ENCODE measurements at regions not wholly inside any gene's neighbourhood (a gene's known extent, or its start where the extent isn't known, plus 50 kb on each side); places are given as distances from the start of the nearest gene placed in this dataset.

DNA sequence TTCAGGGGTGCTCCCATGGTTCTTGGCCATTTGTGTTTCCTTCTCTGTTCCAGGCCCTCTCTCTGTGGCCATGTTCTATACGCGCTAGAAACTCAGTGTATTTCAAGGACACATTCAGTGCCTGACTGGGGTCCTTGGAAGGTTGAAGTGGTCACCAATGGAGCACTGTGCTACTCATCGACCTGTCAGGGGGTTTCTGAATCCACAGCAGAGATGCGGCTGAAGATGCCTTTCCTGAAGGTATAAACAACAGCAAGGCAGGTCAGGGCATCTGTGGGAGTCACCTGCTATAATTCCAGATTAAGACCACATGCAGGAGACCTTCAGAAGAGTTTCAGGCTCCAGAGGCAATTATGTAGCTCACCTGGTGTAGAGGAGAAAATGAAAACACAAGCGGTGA is 86.8 kb upstream of the MGMT start:
- no peaks in the 10 kb centered on the region for H3K9me2 ChIP-seq (replicated peaks; ENCODE audit: low read length)
- H4K20me1 ChIP-seq (ENCODE audit: low read length): no peaks in the 10 kb centered on the region
- H3K36me3 ChIP-seq (ENCODE audit: low read depth, low read length): no peaks in the 10 kb centered on the region
- CTCF ChIA-PET: no interaction called here
- TF ChIP-seq EZH2phosphoT487 (IDR thresholded peaks at IDR 0.05; ENCODE audit: borderline replicate concordance, low read length) (no peak), EZH2 (IDR thresholded peaks at IDR 0.05; ENCODE audit: low read length, unreplicated experiment) (no peak)
- TF ChIP-seq, protein P1, sequence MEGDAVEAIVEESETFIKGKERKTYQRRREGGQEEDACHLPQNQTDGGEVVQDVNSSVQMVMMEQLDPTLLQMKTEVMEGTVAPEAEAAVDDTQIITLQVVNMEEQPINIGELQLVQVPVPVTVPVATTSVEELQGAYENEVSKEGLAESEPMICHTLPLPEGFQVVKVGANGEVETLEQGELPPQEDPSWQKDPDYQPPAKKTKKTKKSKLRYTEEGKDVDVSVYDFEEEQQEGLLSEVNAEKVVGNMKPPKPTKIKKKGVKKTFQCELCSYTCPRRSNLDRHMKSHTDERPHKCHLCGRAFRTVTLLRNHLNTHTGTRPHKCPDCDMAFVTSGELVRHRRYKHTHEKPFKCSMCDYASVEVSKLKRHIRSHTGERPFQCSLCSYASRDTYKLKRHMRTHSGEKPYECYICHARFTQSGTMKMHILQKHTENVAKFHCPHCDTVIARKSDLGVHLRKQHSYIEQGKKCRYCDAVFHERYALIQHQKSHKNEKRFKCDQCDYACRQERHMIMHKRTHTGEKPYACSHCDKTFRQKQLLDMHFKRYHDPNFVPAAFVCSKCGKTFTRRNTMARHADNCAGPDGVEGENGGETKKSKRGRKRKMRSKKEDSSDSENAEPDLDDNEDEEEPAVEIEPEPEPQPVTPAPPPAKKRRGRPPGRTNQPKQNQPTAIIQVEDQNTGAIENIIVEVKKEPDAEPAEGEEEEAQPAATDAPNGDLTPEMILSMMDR (conservative IDR thresholded peaks at IDR 0.05; ENCODE audit: low read depth, low read length): no peak
- no peaks in the 10 kb centered on the region for H3K9me3 ChIP-seq (ENCODE audit: low read length)
- POLR2A ChIA-PET (ENCODE audit: unreplicated experiment): no interaction called here
- no peak overlapping the region for H3K9ac ChIP-seq (ENCODE audit: low read length)
- H3K4me3 ChIP-seq (ENCODE audit: low read length): no peak overlapping the region
- H2AFZ ChIP-seq (ENCODE audit: low read length): no peak overlapping the region
- H3F3A ChIP-seq (ENCODE audit: low read length, unreplicated experiment): no peaks in the 10 kb centered on the region
- H3K4me1 ChIP-seq (ENCODE audit: insufficient read depth, low read length): no peaks in the 10 kb centered on the region
- intact Hi-C loops (cut with micrococcal nuclease): no loop called here
- H3K27me3 ChIP-seq (ENCODE audit: low read length): no peaks in the 10 kb centered on the region
- DNase-seq: no peak
- H3K27ac ChIP-seq (ENCODE audit: low read length): no peak overlapping the region
- no peak overlapping the region for H3K4me2 ChIP-seq (ENCODE audit: low read length)
- ATAC-seq: no peak
- no TSS peak for BruUV-seq (replicated peaks)
- H3K79me2 ChIP-seq (ENCODE audit: low read length): no peaks in the 10 kb centered on the region

DNA sequence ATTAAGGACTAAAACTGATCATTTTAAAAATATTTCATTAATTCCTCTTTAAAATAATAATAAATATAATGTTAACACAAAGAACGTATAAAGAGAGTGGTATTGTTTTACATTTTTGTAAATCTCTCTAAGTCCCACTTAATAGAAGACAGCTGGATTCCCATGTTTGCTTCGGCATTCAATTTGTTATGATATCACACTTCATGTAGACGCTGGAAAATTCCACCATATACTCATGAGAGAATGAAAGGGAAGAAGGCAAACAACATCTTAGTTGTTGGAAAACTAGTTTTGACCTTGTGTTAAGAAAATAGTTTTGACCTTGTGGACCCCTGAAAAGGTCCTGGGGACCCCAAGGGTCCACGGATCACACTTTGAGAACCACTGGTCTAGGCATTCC is 85.3 kb upstream of the MGMT start:
- no peaks in the 10 kb centered on the region for H3K4me1 ChIP-seq (ENCODE audit: insufficient read depth, low read length)
- no peak for DNase-seq
- no peak overlapping the region for H3K27ac ChIP-seq (ENCODE audit: low read length)
- ChIA-PET POLR2A (ENCODE audit: unreplicated experiment) (no interaction called here), CTCF (interaction anchor here (0.7 kb wide), 1 partner anchor 450 kb away, joined by 3 read pairs; no protein-coding TSS in a partner anchor)
- H3K9me3 ChIP-seq (ENCODE audit: low read length): no peaks in the 10 kb centered on the region
- no peak for ATAC-seq
- H3K79me2 ChIP-seq (ENCODE audit: low read length): no peaks in the 10 kb centered on the region
- H3K27me3 ChIP-seq (ENCODE audit: low read length): no peaks in the 10 kb centered on the region
- H3K4me2 ChIP-seq (ENCODE audit: low read length): no peak overlapping the region
- H3K36me3 ChIP-seq (ENCODE audit: low read depth, low read length): no peaks in the 10 kb centered on the region
- TF ChIP-seq EZH2 (IDR thresholded peaks at IDR 0.05; ENCODE audit: low read length, unreplicated experiment): no peak
- TF ChIP-seq, protein P1 (conservative IDR thresholded peaks at IDR 0.05; ENCODE audit: low read depth, low read length): no peak
- no TSS peak for BruUV-seq (replicated peaks)
- no peaks in the 10 kb centered on the region for H3F3A ChIP-seq (ENCODE audit: low read length, unreplicated experiment)
- intact Hi-C loops (cut with micrococcal nuclease): no loop called here
- no peak overlapping the region for H3K9ac ChIP-seq (ENCODE audit: low read length)
- H2AFZ ChIP-seq (ENCODE audit: low read length): no peak overlapping the region
- no peak overlapping the region for H3K4me3 ChIP-seq (ENCODE audit: low read length)
- H4K20me1 ChIP-seq (ENCODE audit: low read length): no peaks in the 10 kb centered on the region
- H3K9me2 ChIP-seq (replicated peaks; ENCODE audit: low read length): no peaks in the 10 kb centered on the region

DNA sequence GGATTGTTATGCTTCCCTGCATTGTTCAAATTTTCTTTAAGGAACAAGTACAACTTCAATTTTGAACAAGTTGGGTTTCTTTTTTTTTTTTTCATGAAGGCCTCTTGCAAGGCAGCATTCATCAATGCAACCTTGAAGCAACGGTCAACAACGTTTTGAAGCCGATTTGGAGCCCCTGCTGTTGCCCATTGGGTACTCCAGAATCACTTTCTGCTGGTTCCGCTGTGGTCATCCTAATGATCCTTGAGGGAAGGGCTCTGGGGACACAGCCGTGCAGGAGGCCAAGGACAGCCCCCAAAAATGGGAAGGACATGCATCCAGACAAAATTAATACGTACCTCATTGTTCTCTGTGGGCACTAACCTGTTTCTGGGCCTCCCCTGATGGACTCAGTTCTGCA is 84.6 kb upstream of the MGMT start:
- Histone ChIP-seq H3K27ac (ENCODE audit: low read length) (no peak overlapping the region), H3K4me2 (ENCODE audit: low read length) (no peak overlapping the region), H3K36me3 (ENCODE audit: low read depth, low read length) (no peaks in the 10 kb centered on the region), H2AFZ (ENCODE audit: low read length) (no peak overlapping the region), H3K79me2 (ENCODE audit: low read length) (no peaks in the 10 kb centered on the region), H3F3A (ENCODE audit: low read length, unreplicated experiment) (no peaks in the 10 kb centered on the region), H3K9me2 (replicated peaks; ENCODE audit: low read length) (no peaks in the 10 kb centered on the region), H3K9ac (ENCODE audit: low read length) (no peak overlapping the region), H3K4me3 (ENCODE audit: low read length) (no peak overlapping the region), H3K27me3 (ENCODE audit: low read length) (no peaks in the 10 kb centered on the region), H3K4me1 (ENCODE audit: insufficient read depth, low read length) (no peaks in the 10 kb centered on the region), H4K20me1 (ENCODE audit: low read length) (no peaks in the 10 kb centered on the region), H3K9me3 (ENCODE audit: low read length) (no peaks in the 10 kb centered on the region)
- intact Hi-C loops (cut with micrococcal nuclease): no loop called here
- TF ChIP-seq, protein P1 (conservative IDR thresholded peaks at IDR 0.05; ENCODE audit: low read depth, low read length): no peak
- no peak for TF ChIP-seq EZH2phosphoT487 (IDR thresholded peaks at IDR 0.05; ENCODE audit: borderline replicate concordance, low read length)
- no peak for TF ChIP-seq EZH2 (IDR thresholded peaks at IDR 0.05; ENCODE audit: low read length, unreplicated experiment)
- ATAC-seq (no peak), DNase-seq (no peak)
- CTCF ChIA-PET: no interaction called here
- BruUV-seq (replicated peaks): no TSS peak
- POLR2A ChIA-PET (ENCODE audit: unreplicated experiment): no interaction called here

Data from PC-3 (cell line).